ENCODE measurements at regions not wholly inside any gene's neighbourhood (a gene's known extent, or its start where the extent isn't known, plus 50 kb on each side); places are given as distances from the start of the nearest gene placed in this dataset.
A peak's percentile ranks its signal among the peaks of the same experiment; 100 is the strongest.

DNA sequence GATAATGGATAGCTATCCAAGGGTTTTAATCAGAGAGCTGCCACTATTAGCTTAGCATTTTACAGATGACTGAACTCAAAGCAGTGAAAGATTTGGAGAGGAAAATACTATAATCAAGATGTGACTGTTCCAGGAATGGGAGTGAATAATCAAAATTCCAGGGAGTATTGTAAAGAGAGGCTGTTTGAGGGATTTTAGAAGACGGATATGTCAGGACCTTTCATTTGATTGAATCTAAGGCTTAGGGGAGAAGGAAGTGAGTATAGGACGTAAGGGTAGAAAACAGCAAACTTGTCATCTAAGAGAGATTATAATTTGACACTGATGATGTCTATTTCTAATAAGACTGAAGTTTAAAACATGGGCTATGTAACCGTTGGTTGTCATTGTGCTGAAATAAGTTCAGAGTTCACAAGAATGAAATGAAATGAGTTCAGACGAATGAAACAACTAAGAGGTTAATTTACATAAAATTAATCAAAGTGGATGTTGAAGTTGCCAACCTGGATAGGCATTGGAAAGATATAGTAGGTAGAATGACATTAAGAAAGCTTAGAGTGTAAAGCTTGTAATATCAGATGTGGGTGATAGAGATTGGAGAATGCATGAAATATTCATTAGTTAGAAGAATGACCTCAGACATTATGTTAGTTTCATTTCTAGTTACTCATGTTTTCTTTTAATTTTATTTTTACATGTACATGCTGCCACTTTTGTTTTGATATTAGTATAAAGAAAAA lies 842.8 kb downstream of the SI start:
- in situ Hi-C loops (cut with HindIII; ENCODE audit: low pct_unique_long_range_greater_than_20kb, low sequenced_read_pairs), result no loop called here
- DNase-seq (ENCODE audit: low read depth), result peak; percentile 19

DNA sequence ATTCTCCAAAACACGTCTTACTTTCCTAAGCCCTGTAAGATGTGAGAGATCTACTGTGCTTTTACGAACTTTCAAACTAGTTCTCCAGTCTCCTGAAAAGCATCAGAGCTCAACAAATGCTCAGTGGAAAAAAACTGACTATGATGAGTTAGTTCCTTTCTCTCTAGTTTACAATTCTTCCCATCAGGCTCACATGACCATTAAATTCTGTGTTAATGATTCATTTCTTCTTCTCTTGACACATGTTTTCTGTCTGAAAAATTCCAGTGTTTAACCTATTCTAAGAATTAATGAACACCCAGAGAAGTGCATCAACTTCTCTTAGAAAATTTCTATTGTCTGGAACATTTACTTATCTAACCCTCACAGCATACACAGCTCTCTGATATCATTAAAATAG lies 844.3 kb downstream of the SI start:
- in situ Hi-C loops (cut with HindIII; ENCODE audit: low pct_unique_long_range_greater_than_20kb, low sequenced_read_pairs), result no loop called here
- DNase-seq (ENCODE audit: low read depth), result peak; percentile 58

DNA sequence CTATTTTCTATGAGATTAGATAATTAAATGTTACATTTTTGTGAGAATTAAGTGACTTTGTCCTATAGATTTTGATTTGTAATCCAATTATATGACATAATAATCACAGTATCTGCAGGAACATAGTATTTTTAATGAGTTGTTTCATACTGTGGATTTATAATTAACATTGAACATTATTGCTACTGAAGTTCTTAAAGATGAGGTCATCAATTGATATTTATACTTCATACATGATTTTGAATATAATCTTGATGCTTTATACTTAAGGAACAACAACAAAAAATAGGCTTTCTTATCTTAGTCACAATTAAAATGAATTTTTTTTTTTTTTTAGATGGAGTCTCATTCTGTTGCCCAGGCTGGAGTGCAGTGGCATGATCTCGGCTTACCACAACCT lies 846.6 kb downstream of the SI start:
- no peak for DNase-seq (ENCODE audit: low read depth)
- in situ Hi-C loops (cut with HindIII; ENCODE audit: low pct_unique_long_range_greater_than_20kb, low sequenced_read_pairs), result no loop called here

DNA sequence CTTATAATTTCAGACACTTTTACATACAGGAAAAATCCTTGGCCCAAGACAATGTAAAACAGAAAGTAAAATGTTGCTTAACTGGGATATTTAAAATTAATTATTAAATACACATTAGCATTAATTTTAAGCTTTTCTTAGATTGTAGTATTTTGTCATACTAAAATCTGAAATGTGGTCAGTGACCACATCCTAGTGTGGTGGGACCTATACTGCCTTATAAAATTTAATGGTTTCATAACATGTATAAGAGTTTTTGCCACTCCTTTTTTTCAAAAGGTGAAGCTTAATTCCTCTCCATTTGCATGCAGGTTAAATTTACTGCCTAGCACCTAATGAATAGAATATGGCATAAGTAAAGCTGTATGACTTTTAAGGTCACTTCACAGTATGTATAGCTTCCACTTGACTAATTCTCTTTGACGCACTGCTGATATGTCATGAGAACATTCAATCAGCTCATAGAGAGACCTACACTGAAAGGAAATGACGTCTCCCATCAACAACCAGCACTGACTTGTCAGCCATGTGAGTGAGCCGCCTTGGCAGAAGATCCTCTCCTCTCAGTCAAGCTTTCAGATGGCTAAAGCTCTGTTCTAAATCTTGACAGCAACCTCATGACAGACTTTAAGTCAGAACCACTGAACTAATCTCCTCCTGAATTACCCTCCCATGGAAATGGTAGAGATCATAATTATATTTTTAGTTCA lies 847.8 kb downstream of the SI start:
- in situ Hi-C loops (cut with HindIII; ENCODE audit: low pct_unique_long_range_greater_than_20kb, low sequenced_read_pairs), result no loop called here
- no peak for DNase-seq (ENCODE audit: low read depth)

DNA sequence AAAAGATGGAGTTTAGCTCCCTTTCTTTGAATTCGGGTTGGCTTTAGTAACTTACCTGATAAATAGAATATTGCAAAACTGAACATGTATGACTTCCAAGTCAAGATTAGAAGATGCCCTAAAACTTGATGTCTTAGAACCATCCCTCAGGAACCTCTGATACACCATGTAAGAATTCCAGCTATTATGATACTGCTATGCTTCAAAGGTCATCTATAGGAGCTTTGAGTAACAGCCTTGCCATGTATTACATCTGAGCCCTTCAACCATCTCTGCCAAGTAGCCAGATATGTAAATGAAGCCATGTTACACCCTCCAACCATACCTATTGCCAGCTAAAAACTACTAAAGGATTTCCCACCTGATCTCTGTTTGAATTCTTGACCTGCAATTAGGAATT lies 854.2 kb downstream of the SI start:
- in situ Hi-C loops (cut with HindIII; ENCODE audit: low pct_unique_long_range_greater_than_20kb, low sequenced_read_pairs), result no loop called here
- DNase-seq (ENCODE audit: low read depth), result no peak

DNA sequence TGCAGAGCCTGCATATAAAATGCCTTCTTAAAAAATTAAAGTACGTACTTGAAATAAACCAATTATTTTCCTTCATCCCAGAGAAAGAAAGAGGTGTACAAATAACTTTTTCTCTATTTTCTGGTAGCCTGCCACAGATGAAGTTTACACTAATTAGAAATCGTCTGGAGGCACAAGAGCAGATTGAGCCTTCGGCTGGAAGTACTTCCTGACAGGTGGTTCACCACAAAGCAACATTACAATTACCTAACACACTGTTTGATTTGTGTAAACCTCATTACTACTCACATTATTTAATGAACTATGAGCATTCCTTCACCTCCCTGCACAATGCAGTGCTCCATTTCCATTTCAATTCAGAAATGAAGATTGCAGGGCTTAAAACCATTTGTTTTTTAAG lies 856.1 kb downstream of the SI start:
- in situ Hi-C loops (cut with HindIII; ENCODE audit: low pct_unique_long_range_greater_than_20kb, low sequenced_read_pairs), result no loop called here
- no peak for DNase-seq (ENCODE audit: low read depth)

DNA sequence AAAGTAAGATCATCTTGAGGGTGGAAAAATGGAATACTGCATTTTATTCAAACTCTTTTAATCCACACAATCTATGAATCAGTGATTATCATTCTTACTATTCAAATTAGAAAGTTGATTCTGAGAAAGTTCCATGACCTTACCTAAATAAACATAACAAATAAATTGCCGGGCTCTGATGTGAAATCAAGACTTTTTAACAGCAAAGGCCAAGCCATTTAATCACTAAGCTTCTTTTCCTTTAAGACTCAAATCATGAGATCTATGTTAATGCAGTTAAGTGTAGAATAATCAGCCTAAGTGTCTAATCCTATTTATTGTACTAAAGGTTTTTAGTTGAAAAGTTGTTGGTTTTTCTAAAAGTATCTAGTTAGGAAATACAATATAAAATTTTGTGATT lies 857.0 kb downstream of the SI start:
- in situ Hi-C loops (cut with HindIII; ENCODE audit: low pct_unique_long_range_greater_than_20kb, low sequenced_read_pairs), result no loop called here
- DNase-seq (ENCODE audit: low read depth), result no peak

DNA sequence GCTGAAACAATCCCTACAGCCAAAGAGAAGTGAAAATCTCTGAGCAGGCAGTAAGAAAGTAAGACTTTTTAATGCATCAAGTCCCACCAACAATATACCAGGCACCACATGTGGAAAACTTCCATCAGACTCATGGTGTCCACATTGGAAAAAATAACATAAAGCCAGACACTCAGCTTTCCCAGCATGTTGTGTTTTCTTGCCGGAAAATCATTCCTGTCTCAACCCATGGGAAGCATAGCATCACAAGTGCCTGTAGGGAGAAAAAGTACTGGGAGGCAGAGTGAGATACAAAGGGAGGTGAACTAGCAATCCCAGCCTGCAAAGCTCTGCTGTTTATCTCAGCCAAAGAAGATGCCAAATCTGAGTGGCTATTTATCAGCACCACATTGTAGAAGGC lies 868.9 kb downstream of the SI start:
- in situ Hi-C loops (cut with HindIII; ENCODE audit: low pct_unique_long_range_greater_than_20kb, low sequenced_read_pairs), result no loop called here
- DNase-seq (ENCODE audit: low read depth), result no peak

DNA sequence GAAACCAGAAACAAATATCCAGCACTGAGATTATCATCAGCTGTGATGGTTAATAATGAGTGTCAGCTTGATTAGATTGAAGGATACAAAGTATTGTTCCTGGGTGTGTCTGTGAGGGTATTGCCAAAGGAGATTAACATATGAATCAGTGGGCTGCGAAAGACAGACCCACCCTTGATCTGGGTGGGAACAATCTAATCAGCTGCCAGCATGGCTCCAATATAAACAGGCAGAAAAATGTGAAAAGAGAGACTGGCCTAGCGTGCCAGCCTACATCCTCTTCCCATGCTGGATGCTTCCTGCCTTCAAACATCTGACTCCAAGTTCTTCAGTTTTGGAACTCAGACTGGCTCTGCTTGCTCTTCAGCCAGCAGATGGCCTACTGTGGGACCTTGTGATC lies 869.5 kb downstream of the SI start:
- in situ Hi-C loops (cut with HindIII; ENCODE audit: low pct_unique_long_range_greater_than_20kb, low sequenced_read_pairs), result no loop called here
- DNase-seq (ENCODE audit: low read depth), result no peak

DNA sequence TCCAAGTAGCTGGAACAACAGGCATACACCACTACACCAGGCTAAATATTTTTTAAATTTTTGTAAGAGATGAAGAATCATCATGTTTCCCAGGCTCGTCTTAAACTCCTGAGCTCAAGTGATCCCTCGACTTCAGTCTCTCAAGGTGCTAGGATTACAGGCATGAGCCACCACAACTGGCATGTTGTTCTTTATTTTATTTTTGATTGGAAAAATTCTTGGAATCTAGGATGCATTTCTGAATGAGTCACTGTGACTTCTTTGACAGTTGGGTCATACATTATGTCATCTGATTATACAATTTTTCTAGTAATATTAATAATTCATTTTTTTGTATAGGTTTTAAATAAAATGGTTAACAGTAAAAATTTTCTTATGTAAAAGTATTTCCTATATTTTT lies 870.2 kb downstream of the SI start:
- in situ Hi-C loops (cut with HindIII; ENCODE audit: low pct_unique_long_range_greater_than_20kb, low sequenced_read_pairs), result no loop called here

DNA sequence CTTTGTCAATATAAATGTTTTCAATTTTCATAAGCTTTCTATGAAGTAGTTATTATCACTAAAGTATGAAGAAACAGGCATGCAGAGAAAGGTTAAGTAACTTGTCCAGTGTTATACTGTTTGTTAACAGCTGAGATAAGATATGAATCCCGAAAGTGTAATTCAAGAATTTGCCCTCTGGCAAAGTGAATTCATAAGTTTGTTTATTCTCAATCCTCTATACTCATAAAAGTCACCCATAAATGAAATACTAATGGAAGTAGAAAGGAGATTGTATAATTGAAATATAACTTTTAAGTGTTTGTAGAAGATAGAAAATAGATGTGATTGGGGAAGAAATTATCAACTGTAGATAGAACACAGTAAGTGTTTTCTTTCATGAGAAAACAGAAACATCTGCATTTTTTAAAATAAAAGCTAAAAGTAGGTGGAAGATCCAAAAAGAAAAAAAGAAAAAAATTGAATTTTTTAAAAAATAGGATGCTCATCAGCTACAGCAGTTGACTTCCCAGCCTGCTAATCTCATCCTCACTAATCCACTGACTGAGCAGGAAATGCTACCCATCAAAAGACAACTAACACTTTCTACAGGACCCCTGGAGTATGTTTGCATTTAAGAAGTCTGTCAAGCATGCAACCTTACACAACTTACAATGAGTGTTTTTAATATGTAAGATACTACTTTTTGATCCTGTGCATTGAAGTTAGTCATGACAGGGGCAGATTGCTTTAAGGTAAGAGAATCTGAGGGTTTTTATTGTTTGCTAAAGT lies 878.1 kb downstream of the SI start:
- DNase-seq (ENCODE audit: low read depth), result no peak
- in situ Hi-C loops (cut with HindIII; ENCODE audit: low pct_unique_long_range_greater_than_20kb, low sequenced_read_pairs), result no loop called here

More for the DNA sequence above, 870.2 kb downstream of the SI start:
- no peak for DNase-seq (ENCODE audit: low read depth)

DNA sequence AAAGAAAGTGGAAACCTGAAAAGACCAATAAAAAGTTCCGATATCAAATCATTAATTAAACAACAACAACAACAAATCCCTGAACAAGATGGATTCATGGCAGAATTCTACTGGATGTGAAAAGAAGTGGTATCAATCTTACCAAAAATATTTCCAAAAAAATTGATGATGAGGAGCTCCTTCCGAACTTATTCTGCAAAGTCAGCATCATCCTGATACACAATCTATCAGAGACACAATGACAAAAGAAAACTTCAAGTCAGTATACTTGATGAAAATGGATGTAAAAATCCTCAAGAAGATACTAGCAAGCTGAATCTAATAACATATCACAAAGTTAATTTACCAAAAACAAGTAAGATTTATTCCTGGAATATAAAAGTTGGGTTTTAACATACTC lies 881.8 kb downstream of the SI start:
- no peak for DNase-seq (ENCODE audit: low read depth)
- in situ Hi-C loops (cut with HindIII; ENCODE audit: low pct_unique_long_range_greater_than_20kb, low sequenced_read_pairs), result no loop called here

DNA sequence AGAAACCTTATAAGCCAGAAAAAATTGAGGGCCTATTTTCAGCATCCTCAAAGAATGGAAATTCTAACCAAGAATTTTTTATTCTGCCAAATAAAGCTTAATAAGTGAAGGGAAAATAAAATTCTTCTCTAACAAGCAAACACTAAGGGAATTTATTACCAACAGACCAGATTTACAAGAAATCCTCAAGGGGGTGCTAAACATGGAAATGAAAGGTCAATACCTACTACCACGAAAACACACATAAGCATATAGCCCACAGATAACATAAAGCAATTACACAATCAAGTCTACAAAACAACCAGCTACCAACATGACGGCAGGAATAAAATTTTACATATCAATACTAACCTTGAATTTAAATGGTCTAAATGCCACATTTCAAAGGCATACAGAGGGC lies 883.5 kb downstream of the SI start:
- in situ Hi-C loops (cut with HindIII; ENCODE audit: low pct_unique_long_range_greater_than_20kb, low sequenced_read_pairs), result no loop called here
- no peak for DNase-seq (ENCODE audit: low read depth)

DNA sequence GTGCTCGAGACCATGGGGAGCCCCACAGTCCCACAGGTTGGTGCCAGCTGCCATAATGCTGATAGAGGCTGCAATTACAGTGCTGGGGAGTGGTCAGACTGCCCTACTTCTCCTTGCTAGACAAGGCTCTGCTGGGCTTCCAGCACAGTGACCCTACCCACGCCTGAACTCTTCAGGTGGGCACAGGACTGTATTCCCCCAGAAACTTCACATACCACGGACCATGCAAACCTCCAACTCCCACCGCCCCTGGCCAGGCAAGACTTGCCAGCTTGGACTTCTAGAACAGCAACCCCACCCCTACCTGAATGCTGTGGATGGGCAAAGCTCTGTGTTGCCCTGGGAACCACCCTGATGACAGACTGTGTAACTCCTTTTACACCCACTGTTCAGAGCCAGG lies 885.3 kb downstream of the SI start:
- DNase-seq (ENCODE audit: low read depth), result no peak
- in situ Hi-C loops (cut with HindIII; ENCODE audit: low pct_unique_long_range_greater_than_20kb, low sequenced_read_pairs), result no loop called here

DNA sequence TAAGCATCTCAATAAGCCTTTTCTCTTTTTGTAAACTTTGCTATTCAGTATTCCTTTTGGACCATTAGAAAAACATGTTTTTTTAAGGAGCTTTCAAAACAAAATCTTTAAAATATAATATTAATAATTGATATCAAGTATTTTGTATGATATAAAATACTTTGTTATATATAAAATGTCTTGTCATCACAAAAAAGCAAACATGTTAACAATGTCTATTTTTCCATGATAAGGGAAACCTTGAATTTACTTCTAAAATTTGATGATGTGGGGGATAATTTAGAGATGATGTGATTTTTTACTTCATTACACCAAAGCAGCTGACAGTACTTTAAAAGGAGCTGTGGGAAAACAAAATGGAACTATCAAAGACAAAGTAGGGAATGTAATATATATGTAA lies 887.7 kb downstream of the SI start:
- no peak for DNase-seq (ENCODE audit: low read depth)
- in situ Hi-C loops (cut with HindIII; ENCODE audit: low pct_unique_long_range_greater_than_20kb, low sequenced_read_pairs), result no loop called here

DNA sequence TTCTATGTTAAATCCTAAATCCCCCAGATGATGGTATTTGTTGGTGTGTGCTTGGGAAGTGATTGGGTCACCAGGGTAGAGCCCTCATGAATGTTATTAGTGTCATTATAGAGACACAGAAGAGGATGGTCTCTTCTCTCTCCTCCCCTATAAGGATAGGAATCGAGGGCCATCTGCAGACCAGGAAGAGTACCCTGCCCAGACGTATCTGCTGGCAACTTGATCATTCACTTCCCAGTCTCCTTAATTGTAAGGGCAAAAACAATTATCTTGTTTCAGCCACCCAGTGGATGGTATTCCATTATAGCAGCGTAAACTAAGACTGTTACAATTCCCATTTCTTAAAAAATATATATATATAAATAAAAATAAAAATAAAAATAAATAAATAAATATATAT lies 892.2 kb downstream of the SI start:
- no peak for DNase-seq (ENCODE audit: low read depth)
- in situ Hi-C loops (cut with HindIII; ENCODE audit: low pct_unique_long_range_greater_than_20kb, low sequenced_read_pairs), result no loop called here

DNA sequence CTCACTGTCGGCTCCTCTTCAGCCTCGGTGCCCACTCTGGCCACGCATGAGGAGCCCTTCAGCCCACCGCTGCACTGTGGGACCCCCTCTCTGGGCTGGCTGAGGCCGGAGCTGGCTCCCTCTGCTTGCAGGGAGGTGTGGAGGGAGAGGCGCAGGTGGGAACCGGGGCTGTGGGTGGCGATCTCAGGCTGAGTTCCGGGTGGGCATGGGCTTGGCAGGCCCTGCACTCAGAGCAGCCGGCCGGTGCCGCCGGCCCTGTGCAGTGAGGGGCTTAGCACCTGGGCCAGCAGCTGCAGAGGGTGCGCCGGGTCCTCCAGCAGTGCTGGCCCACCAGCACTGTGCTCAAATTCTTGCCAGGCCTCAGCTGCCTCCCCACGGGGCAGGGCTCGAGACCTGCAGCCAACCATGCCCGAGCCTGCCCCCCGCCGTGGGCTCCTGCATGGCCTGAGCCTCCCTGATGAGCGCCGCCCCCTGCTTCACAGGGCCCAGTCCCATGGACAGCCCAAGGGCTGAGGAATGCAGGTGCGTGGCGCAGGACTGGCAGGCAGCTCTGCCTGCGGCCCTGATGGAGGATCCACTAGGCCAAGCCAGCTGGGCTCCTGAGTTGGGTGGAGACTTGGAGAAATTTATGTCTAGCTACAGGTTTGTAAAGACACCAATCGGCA lies 899.1 kb downstream of the SI start:
- no peak for DNase-seq (ENCODE audit: low read depth)
- in situ Hi-C loops (cut with HindIII; ENCODE audit: low pct_unique_long_range_greater_than_20kb, low sequenced_read_pairs), result no loop called here

DNA sequence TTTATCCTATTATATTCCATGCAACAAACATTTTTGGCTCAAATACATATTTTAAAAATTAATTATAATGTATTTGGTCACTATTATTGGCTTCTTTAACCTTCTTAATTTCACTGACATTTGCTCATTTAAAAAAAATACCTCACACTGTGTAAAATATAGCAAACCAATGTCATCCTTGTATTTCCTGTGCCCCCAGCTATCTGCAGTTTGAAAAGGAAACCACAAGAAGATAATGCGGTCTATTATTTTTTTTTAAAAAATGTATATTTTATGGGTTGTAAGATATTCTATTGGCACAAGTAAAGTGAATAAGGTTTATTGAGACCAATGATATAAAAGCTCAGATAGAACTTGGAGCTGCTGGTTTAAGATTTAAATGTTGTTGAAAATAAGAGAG lies 904.2 kb downstream of the SI start:
- in situ Hi-C loops (cut with HindIII; ENCODE audit: low pct_unique_long_range_greater_than_20kb, low sequenced_read_pairs), result no loop called here
- DNase-seq (ENCODE audit: low read depth), result no peak

DNA sequence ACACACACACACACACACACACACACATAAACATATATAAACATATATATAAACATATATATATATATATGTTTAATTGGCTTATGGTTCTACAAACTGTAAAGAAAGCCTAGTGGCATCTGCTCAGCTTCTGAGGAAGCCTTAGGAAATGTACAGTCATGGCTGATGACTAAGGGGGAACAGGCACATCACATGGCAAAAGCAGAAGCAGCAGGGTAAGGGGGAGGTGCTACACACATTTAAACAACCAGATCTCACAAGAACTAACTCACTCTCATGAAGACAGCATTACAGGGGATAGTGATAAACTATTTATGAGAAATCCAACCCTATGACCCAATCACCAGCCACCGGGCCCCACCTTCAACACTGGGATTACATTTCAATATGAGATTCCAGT lies 922.9 kb downstream of the SI start:
- no peak for DNase-seq (ENCODE audit: low read depth)
- in situ Hi-C loops (cut with HindIII; ENCODE audit: low pct_unique_long_range_greater_than_20kb, low sequenced_read_pairs), result no loop called here

Measured in Caki2 (cell line).